Adrenal gland (tissue), 5 donors: ENCODE measurements at regions not wholly inside any gene's neighbourhood (a gene's known extent, or its start where the extent isn't known, plus 50 kb on each side); places are given as distances from the start of the nearest gene placed in this dataset.

Experiments
- POLR2A ChIP-seq, 2 donors: fragments of 450-650 bp; IDR thresholded peaks; one replicate each; pipeline ENCODE4 v1.6.1; 2017; ENCODE audit warnings: antibody characterized with exemption in 2 of 2, mild to moderate bottlenecking in 2 of 2, moderate library complexity in 1 of 2
- TF ChIP-seq, protein P1 (sequence below), 6 experiments: fragments of 450-650 bp in 4 of 6; fragments of 200-600 bp in 2 of 6; sonication (generic) in 1 of 6; IDR thresholded peaks; 1 replicate in 5 of 6; 2 replicates in 1 of 6; pipeline versions ENCODE4 v1.5.1 to v1.8.0; 2016 to 2021; ENCODE audit warnings: antibody characterized with exemption in 6 of 6, mild to moderate bottlenecking in 2 of 6, moderate library complexity in 1 of 6
- donor health status: DM: no; HTN: no; CAD: no.

DNA sequence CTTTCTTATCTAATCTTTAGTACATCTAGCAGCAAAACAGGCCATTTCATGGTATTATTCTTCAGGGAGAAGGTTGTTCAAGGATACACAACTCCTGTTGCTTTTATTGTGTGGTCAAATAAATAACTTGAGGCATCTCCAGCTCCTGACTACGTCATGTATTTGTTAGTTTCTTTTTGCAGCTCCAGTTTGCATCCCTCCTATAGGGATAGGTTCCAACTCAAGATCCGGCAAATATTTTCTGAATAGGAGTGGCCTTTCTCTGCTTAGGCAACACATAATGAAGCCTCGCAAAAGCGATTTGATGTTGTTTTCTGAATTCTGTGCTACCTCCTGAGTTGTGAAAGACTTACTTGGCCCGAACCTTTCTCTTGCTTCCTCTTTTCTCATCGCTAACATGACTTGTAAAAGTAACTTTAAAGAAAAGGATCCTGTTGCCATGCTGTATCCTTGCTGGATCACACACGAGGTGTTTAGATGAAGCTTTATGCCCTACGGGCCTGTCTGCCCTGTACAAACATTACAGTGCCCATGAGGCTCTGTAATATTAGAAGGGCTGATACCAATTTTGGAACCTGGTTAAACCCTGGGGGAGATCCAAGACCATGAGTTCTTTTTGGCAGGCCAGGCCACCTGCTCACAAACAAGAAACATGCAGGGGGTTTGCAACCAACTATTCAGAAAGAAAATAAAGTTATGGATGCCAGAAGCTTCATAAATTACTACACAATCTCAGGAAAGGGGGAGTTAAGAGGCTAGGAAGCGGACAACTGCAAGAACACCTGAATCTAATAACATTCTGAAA, 149.8 kb upstream of the FGF10 start:
- no peak for TF ChIP-seq POLR2A (IDR thresholded peaks at IDR 0.05)
- TF ChIP-seq, protein P1, sequence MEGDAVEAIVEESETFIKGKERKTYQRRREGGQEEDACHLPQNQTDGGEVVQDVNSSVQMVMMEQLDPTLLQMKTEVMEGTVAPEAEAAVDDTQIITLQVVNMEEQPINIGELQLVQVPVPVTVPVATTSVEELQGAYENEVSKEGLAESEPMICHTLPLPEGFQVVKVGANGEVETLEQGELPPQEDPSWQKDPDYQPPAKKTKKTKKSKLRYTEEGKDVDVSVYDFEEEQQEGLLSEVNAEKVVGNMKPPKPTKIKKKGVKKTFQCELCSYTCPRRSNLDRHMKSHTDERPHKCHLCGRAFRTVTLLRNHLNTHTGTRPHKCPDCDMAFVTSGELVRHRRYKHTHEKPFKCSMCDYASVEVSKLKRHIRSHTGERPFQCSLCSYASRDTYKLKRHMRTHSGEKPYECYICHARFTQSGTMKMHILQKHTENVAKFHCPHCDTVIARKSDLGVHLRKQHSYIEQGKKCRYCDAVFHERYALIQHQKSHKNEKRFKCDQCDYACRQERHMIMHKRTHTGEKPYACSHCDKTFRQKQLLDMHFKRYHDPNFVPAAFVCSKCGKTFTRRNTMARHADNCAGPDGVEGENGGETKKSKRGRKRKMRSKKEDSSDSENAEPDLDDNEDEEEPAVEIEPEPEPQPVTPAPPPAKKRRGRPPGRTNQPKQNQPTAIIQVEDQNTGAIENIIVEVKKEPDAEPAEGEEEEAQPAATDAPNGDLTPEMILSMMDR (IDR thresholded peaks at IDR 0.05), result no peak
